Astrocyte of the spinal cord (primary cell): ENCODE measurements at regions not wholly inside any gene's neighbourhood (a gene's known extent, or its start where the extent isn't known, plus 50 kb on each side); places are given as distances from the start of the nearest gene placed in this dataset.

Experiments
- DNase-seq: peaks from one replicate; pipeline ENCODE4 v3.0.0; 2011; ENCODE audit warnings: low read depth, low spot score
- H3K4me3 ChIP-seq: 2 replicates; pipeline ENCODE4 v1.5.1; 2011; ENCODE audit warnings: low read depth, mild to moderate bottlenecking, low read length, moderate library complexity
- CTCF ChIP-seq: IDR thresholded peaks from 2 replicates; pipeline ENCODE4 v1.5.1; 2012; ENCODE audit warnings: low read depth, mild to moderate bottlenecking, low read length, inconsistent platforms
- in situ Hi-C: cut with HindIII; loops from 2 replicates; pipeline ENCODE4 v1.10.0; 2017; ENCODE audit warnings: low sequenced_read_pairs

GRCh38 chr9:8262625-8263622, 463.3 kb upstream of the DMAC1 start:
- DNase-seq: no peak
- no peak for TF ChIP-seq CTCF
- H3K4me3 ChIP-seq: no peak overlapping the region
- in situ Hi-C loops: no loop called here

- no peak for DNase-seq
- no peak overlapping the region for H3K4me3 ChIP-seq
- TF ChIP-seq CTCF: no peak
- in situ Hi-C loops: no loop called here
Measured at GRCh38 chr9:8261737-8262136, 462.2 kb upstream of the DMAC1 start.

- in situ Hi-C loops: no loop called here
- no peak for DNase-seq
- no peak for TF ChIP-seq CTCF
- no peak overlapping the region for H3K4me3 ChIP-seq
Measured at GRCh38 chr9:8259028-8259427, 459.4 kb upstream of the DMAC1 start.

- in situ Hi-C loops: no loop called here
- no peak for TF ChIP-seq CTCF
- no peak for DNase-seq
Measured at GRCh38 chr9:8256880-8257279, 457.3 kb upstream of the DMAC1 start.

GRCh38 chr9:8255850-8256249, 456.3 kb upstream of the DMAC1 start:
- H3K4me3 ChIP-seq: no peak overlapping the region
- in situ Hi-C loops: no loop called here
- no peak for DNase-seq
- no peak for TF ChIP-seq CTCF

More at GRCh38 chr9:8256880-8257279, 457.3 kb upstream of the DMAC1 start:
- H3K4me3 ChIP-seq: no peak overlapping the region

GRCh38 chr9:8254541-8254940, 455.0 kb upstream of the DMAC1 start:
- peak; percentile 58 for DNase-seq
- in situ Hi-C loops: no loop called here
- no peak overlapping the region for H3K4me3 ChIP-seq
- TF ChIP-seq CTCF: no peak
